Adrenal gland (tissue), 9 donors: ENCODE measurements at regions not wholly inside any gene's neighbourhood (a gene's known extent, or its start where the extent isn't known, plus 50 kb on each side); places are given as distances from the start of the nearest gene placed in this dataset.

Experiments used
- DNase-seq, 7 donors: peaks; one replicate each; pipeline ENCODE4 v3.0.0-alpha.2; 2019 to 2020
- H3K27ac ChIP-seq, 5 donors: fragments of 200-600 bp; sonication (generic) in 4 of 5; 1 replicate in 3 of 5; 2 replicates in 2 of 5; pipeline versions ENCODE4 v1.5.1 to v1.8.0; 2016 to 2020; ENCODE audit warnings: mild to moderate bottlenecking in 1 of 5
- H3K27me3 ChIP-seq: fragments of 200-600 bp; 2 replicates; pipeline ENCODE4 v1.8.0; 2021
- H3K36me3 ChIP-seq, 2 donors: fragments of 200-600 bp; replicated peaks in 1 of 2; 1 replicate in 1 of 2; 2 replicates in 1 of 2; pipeline versions ENCODE4 v1.5.1 to v1.8.0; 2018 to 2022
- H3K4me1 ChIP-seq, 2 donors: fragments of 200-600 bp; replicated peaks in 1 of 2; 1 replicate in 1 of 2; 2 replicates in 1 of 2; pipeline versions ENCODE4 v1.5.1 to v1.8.0; 2018 to 2021
- H3K4me3 ChIP-seq, 4 donors: fragments of 200-600 bp; sonication (generic) in 3 of 4; one replicate each; pipeline ENCODE4 v1.5.1; 2016 to 2018
- H3K9me3 ChIP-seq, 3 donors: fragments of 200-600 bp; sonication (generic) in 1 of 3; replicated peaks in 1 of 3; 1 replicate in 2 of 3; 2 replicates in 1 of 3; pipeline versions ENCODE4 v1.5.1 to v1.8.0; 2016 to 2021
- POLR2A ChIP-seq, 2 donors: fragments of 450-650 bp; IDR thresholded peaks; one replicate each; pipeline ENCODE4 v1.6.1; 2017; ENCODE audit warnings: antibody characterized with exemption in 2 of 2, mild to moderate bottlenecking in 2 of 2, moderate library complexity in 1 of 2
- WGBS, 4 donors: extraction: QIAGEN DNeasy Blood & Tissue Kit in 2 of 4; methylation state at CpG; one replicate each; pipeline versions ENCODE4 v1.1.5 to v1.1.7; 2013 to 2017; 5-methylcytosine and 5-hydroxymethylcytosine counted together
- intact Hi-C, 2 donors: fragments of 100-400 bp; cut with DNase I; formaldehyde crosslinking; loops; one replicate each; pipeline versions ENCODE4 v1.14.1 to v1.15.0; 2022 to 2023
- TF ChIP-seq, protein P1 (sequence below), 6 experiments: fragments of 450-650 bp in 4 of 6; fragments of 200-600 bp in 2 of 6; sonication (generic) in 1 of 6; IDR thresholded peaks; 1 replicate in 5 of 6; 2 replicates in 1 of 6; pipeline versions ENCODE4 v1.5.1 to v1.8.0; 2016 to 2021; ENCODE audit warnings: antibody characterized with exemption in 6 of 6, mild to moderate bottlenecking in 2 of 6, moderate library complexity in 1 of 6
- donor health status: healthy with polysubstance abuse.
- donor health status: Bipolar disorder and iron deficiency.
- donor health status: DM: yes; HTN: yes; CAD: no.
- donor health status: DM: no; HTN: no; CAD: no.
- donor health status: DM: no; HTN: no; CAD: no.

DNA sequence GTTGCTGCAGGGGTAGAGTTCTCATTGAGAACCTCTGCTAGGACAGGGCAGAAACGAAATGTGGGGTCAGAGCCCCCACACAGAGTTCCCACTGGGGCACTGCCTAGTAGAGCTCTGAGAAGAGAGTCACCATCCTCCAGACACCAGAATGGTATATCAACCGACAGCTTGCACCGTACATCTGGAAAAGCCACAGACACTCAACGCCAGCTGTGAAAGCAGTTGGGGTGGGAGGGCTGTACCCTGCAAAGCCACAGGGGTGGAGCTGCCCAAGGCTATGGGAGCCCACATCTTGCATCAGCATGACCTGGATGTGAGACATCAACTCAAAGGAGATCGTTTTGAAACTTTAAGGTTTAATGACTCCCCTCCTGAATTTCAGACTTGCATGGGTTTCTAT, 284.0 kb upstream of the DEPDC1 start:
- TF ChIP-seq POLR2A (IDR thresholded peaks at IDR 0.05): no peak
- TF ChIP-seq, protein P1, sequence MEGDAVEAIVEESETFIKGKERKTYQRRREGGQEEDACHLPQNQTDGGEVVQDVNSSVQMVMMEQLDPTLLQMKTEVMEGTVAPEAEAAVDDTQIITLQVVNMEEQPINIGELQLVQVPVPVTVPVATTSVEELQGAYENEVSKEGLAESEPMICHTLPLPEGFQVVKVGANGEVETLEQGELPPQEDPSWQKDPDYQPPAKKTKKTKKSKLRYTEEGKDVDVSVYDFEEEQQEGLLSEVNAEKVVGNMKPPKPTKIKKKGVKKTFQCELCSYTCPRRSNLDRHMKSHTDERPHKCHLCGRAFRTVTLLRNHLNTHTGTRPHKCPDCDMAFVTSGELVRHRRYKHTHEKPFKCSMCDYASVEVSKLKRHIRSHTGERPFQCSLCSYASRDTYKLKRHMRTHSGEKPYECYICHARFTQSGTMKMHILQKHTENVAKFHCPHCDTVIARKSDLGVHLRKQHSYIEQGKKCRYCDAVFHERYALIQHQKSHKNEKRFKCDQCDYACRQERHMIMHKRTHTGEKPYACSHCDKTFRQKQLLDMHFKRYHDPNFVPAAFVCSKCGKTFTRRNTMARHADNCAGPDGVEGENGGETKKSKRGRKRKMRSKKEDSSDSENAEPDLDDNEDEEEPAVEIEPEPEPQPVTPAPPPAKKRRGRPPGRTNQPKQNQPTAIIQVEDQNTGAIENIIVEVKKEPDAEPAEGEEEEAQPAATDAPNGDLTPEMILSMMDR (IDR thresholded peaks at IDR 0.05): no peak
- intact Hi-C loops: no loop called here
- H3K27me3 ChIP-seq: no peaks in the 10 kb centered on the region
- H3K4me1 ChIP-seq: no peaks in the 10 kb centered on the region
- H3K36me3 ChIP-seq: no peaks in the 10 kb centered on the region
- no peak overlapping the region for H3K4me3 ChIP-seq
- 50 to 61% (median 56%) methylated on average over 4 to 5 of the region's 5 CpGs for WGBS, 4 donors
- DNase-seq: no peak
- no peaks in the 10 kb centered on the region for H3K9me3 ChIP-seq
- no peak overlapping the region for H3K27ac ChIP-seq

DNA sequence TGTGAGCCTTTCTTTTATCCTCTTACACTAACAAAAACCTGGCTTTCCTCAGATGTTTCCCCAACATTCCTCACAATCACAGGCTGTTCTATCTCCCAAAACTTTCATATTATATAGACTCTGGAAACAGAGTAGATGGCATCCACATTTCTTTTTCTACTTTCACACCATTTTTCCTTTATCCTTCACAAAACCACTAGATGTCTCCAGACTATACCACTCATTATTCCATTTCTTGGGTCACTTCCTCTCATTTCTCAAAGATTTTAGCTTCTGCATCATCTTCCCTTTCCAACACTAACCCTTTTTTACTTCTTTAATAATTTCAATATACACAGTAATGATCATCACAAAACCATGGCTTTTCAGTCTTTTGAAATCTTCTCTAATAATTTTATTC, 286.0 kb upstream of the DEPDC1 start:
- Histone ChIP-seq H3K27me3 (no peaks in the 10 kb centered on the region), H3K4me3 (no peak overlapping the region), H3K36me3 (no peaks in the 10 kb centered on the region), H3K4me1 (no peaks in the 10 kb centered on the region), H3K9me3 (no peaks in the 10 kb centered on the region), H3K27ac (no peak overlapping the region)
- intact Hi-C loops: no loop called here
- no peak for DNase-seq
- TF ChIP-seq, protein P1 (IDR thresholded peaks at IDR 0.05): peak in 1 of 6 experiments; percentile 27
- no peak for TF ChIP-seq POLR2A (IDR thresholded peaks at IDR 0.05)

DNA sequence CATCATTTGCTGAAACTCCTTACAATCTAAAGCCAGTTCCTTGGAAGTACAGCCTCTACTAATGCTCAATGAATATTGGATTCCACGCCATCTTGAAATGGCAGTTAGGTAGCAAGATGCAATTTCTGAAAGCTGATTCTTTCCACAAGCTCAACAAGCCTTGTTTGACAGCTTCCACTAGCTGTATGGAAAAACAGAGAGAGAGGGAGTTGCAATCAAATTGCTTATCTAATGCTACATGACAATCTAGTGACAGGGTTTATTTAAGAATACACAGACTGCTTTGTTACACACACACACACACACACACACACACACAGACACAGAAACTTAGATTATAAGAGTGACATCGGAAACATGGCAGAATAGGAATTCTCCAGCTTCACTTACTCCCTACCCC, 288.4 kb upstream of the DEPDC1 start:
- intact Hi-C loops: no loop called here
- Histone ChIP-seq H3K27me3 (no peaks in the 10 kb centered on the region), H3K9me3 (no peaks in the 10 kb centered on the region), H3K36me3 (no peaks in the 10 kb centered on the region), H3K4me1 (no peaks in the 10 kb centered on the region), H3K4me3 (no peak overlapping the region), H3K27ac (no peak overlapping the region)
- no peak for DNase-seq
- WGBS, 4 donors: 30 to 46% (median 38%) methylated on average over 2 of the region's 2 CpGs
- TF ChIP-seq, protein P1 (IDR thresholded peaks at IDR 0.05): no peak
- TF ChIP-seq POLR2A (IDR thresholded peaks at IDR 0.05): no peak

DNA sequence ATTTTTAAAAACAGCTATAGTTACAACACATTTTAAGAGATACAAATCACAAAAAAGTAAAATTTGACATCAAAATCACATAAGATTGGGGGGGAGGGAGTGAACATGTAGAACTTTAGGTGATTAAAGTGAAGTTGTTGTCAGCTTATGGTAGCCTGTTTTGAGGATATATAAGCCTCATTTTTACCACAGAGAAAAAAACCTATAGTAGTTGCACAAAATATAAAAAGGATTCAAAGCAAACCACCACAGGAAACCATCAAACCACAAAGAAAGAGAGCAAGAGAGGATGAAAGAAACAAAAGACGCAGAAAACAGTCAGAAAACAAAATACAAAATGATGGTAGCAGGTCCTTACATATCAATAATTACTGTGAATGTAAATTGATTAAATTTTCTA, 291.9 kb upstream of the DEPDC1 start:
- TF ChIP-seq, protein P1 (IDR thresholded peaks at IDR 0.05): no peak
- TF ChIP-seq POLR2A (IDR thresholded peaks at IDR 0.05): no peak
- WGBS, 4 donors: 56 to 71% (median 65%) methylated on average over 1 of the region's 1 CpG
- H3K27ac ChIP-seq: no peak overlapping the region
- no peaks in the 10 kb centered on the region for H3K36me3 ChIP-seq
- H3K4me3 ChIP-seq: no peak overlapping the region
- no peaks in the 10 kb centered on the region for H3K9me3 ChIP-seq
- no peaks in the 10 kb centered on the region for H3K4me1 ChIP-seq
- no peaks in the 10 kb centered on the region for H3K27me3 ChIP-seq
- no peak for DNase-seq
- intact Hi-C loops: no loop called here
